ENCODE measurements at regions not wholly inside any gene's neighbourhood (a gene's known extent, or its start where the extent isn't known, plus 50 kb on each side); places are given as distances from the start of the nearest gene placed in this dataset.

GRCh38 chr3:71863563-71864190, 78.7 kb upstream of the PROK2 start:
- intact Hi-C loops (cut with micrococcal nuclease), result loop anchor here (10.0 kb wide), 1 partner anchor 149 kb away; no protein-coding TSS in a partner anchor
- Histone ChIP-seq H3K9me3 (replicated peaks) (peaks cover 11% of the 10 kb centered on the region), H3K27me3 (ENCODE audit: low read depth) (peaks cover 43% of the 10 kb centered on the region), H3K4me1 (no peaks in the 10 kb centered on the region), H3K27ac (replicated peaks) (no peak overlapping the region), H3K36me3 (no peaks in the 10 kb centered on the region), H3K4me3 (no peak overlapping the region)
- TF ChIP-seq CTCF (IDR thresholded peaks at IDR 0.05; ENCODE audit: borderline replicate concordance), result no peak
- DNase-seq, result no peak

DNA sequence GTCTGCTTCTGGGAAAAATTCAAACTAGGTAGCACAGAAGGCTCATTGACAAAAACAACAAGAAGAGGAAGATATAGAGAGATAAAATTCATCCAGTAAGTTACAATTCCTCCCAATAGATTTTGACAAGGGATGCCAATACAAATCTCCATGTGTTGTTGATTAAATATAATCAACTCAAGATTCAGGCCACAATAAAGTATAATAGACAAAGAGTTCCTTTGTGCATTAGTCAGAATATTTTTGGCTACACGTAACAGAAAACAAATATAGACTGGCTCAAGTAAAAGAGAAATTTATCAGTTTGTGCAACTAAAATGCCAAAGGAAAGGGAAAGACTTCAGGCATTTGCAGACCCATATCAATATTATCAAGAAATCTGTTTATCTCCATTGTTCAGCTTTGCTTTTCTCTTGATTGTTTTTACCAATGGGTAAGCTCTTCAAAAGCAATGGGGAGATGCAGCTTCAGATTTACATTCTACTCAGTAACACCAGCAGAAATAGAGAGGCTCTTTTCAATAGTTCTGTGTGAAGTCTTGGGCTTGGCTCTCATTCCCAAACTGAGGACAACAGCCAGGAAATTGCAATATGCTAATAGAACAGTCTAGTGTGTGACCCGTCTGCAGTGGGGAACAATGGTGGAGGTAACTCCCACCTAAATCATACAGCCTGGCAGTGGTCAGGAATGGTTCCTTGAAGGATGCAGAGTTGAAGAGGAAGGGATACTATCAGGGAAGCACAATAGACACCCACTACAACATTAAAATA, 77.6 kb upstream of the PROK2 start:
- Histone ChIP-seq H3K4me1 (no peaks in the 10 kb centered on the region), H3K27me3 (ENCODE audit: low read depth) (peaks cover 43% of the 10 kb centered on the region), H3K27ac (replicated peaks) (no peak overlapping the region), H3K9me3 (replicated peaks) (peaks cover 11% of the 10 kb centered on the region), H3K36me3 (no peaks in the 10 kb centered on the region), H3K4me3 (no peak overlapping the region)
- intact Hi-C loops (cut with micrococcal nuclease), result loop anchor here (10.0 kb wide), 1 partner anchor 148 kb away; no protein-coding TSS in a partner anchor
- no peak for TF ChIP-seq CTCF (IDR thresholded peaks at IDR 0.05; ENCODE audit: borderline replicate concordance)
- no peak for DNase-seq

GRCh38 chr3:71859123-71859519, 74.2 kb upstream of the PROK2 start:
- Histone ChIP-seq H3K4me1 (no peaks in the 10 kb centered on the region), H3K36me3 (no peaks in the 10 kb centered on the region), H3K27me3 (ENCODE audit: low read depth) (peaks cover 34% of the 10 kb centered on the region), H3K4me3 (no peak overlapping the region), H3K27ac (replicated peaks) (no peak overlapping the region), H3K9me3 (replicated peaks) (peaks cover 11% of the 10 kb centered on the region)
- intact Hi-C loops (cut with micrococcal nuclease), result no loop called here
- TF ChIP-seq CTCF (IDR thresholded peaks at IDR 0.05; ENCODE audit: borderline replicate concordance), result peak; percentile 44
- no peak for DNase-seq

- Histone ChIP-seq H3K27ac (replicated peaks) (no peak overlapping the region), H3K27me3 (ENCODE audit: low read depth) (peaks cover 29% of the 10 kb centered on the region), H3K4me3 (no peak overlapping the region), H3K4me1 (no peaks in the 10 kb centered on the region), H3K36me3 (no peaks in the 10 kb centered on the region), H3K9me3 (replicated peaks) (peaks cover 11% of the 10 kb centered on the region)
- intact Hi-C loops (cut with micrococcal nuclease), result no loop called here
- no peak for DNase-seq
- TF ChIP-seq CTCF (IDR thresholded peaks at IDR 0.05; ENCODE audit: borderline replicate concordance), result no peak
Measured at GRCh38 chr3:71858503-71859122, 73.7 kb upstream of the PROK2 start.

DNA sequence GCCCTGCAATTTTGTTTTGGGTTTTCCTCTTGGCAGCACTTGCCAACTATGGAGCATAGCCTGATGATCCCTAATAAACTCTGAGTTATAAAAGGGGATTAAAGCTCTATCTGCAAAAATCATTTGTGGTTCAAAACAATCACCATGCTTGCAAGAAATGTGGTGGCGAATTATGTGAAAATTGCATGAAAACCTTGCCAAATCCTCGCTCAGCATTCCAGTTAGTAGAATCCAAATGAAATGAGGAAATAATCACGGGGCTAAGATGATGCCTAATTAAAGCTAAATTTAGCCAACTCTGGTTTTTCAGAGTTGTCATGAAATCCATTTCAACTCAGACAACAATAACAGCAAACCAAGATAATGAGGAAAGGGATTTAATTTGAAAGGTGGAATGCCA, 73.0 kb upstream of the PROK2 start:
- DNase-seq, result no peak
- TF ChIP-seq CTCF (IDR thresholded peaks at IDR 0.05; ENCODE audit: borderline replicate concordance), result no peak
- Histone ChIP-seq H3K4me3 (no peak overlapping the region), H3K9me3 (replicated peaks) (peaks cover 11% of the 10 kb centered on the region), H3K4me1 (no peaks in the 10 kb centered on the region), H3K27ac (replicated peaks) (no peak overlapping the region), H3K36me3 (no peaks in the 10 kb centered on the region), H3K27me3 (ENCODE audit: low read depth) (peaks cover 22% of the 10 kb centered on the region)
- intact Hi-C loops (cut with micrococcal nuclease), result no loop called here
